HPDE6-E6E7 (cell line): ENCODE measurements at regions not wholly inside any gene's neighbourhood (a gene's known extent, or its start where the extent isn't known, plus 50 kb on each side); places are given as distances from the start of the nearest gene placed in this dataset.

Experiments
- DNase-seq: peaks from one replicate; pipeline ENCODE4 v3.0.0; 2011; ENCODE audit warnings: missing footprints; ENCODE audit errors: extremely low spot score

GRCh38 chr13:40498461-40498860, 168.0 kb downstream of the FOXO1 start:
- DNase-seq: no peak

DNA sequence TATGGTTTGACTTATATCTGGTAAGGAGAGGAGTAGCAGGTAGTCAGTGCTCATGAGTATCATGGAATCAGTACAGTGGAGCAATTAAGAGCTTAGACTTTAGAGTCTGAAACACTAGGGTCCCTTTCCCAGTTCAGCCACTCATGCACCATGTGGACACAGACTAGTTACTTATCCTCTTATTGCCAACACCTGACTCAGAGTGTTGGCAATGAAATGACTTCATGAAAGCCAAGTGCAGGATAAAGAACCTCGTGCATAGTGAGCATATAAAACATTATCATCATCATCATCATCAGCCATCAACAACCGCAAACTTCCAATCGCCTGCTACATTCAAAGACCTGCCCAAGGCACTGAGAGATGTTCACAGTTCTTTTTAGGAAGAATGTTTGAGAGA, 164.2 kb downstream of the FOXO1 start:
- DNase-seq: no peak

DNA sequence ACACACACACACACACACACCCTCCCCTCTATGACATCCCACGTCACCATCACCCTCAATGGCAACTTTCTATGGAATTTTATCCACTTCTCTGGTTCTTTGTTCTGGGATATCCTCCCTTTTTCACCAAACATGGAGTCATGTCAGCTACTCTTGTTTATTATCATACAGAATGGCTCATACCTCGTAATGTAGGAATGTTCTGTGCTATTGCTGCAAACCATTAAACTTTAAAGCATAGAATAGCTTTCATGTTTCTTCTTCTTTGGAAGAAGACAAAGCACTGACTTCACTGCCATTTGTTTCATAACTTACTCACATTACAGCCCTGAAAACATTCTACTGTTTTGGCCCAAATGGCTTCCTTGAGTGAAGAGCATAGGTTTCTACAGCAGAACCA, 163.4 kb downstream of the FOXO1 start:
- DNase-seq: no peak

DNA sequence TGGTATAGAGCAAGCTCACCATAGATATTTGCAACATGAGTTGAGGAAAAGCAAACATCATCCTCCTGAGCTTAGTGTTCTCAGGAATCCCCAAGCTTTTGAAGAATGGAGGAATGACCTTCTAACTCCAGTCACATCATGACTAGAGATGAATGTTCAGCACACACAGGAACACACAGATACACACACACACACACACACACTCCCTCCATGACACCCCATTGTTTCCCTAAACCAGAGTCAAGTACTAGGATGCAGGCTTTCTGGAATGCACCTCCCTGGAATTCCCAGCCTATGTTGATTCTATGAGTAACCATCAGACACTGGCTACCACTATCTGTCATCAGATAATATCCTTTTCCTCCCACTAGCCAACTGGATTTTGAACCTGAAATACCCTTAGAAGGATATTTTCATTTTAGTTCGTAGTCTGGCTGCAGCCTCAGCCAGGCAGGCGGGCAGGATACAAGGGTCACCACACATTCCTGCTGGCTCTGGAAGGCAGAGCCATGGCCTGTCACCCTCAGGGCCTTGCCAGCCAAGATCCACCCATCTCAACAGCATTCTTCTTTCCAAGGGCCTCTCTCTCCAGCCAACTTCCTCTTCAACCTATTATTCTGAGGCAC, 162.4 kb downstream of the FOXO1 start:
- DNase-seq: no peak

- DNase-seq: no peak
Observed at GRCh38 chr13:40504641-40505040, 161.8 kb downstream of the FOXO1 start.

DNA sequence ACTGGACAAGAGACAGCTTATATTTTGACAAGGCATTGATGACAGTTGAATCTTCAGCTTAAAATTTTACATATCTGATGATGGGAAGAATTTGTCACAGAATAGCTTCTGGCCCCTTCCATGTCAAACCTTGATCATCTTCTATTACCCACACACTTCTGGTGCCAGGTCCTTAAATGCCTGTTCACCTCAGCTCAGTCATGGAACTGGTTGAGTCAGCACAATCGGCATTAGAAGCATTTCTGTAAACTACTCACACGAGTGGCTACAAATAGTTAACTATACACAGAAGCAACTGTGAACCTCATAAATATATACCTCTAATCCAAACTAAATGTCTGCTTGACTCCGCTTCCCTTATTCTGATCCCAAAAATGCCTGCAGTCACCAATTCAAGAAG, 161.2 kb downstream of the FOXO1 start:
- DNase-seq: no peak
